Ishikawa (cell line): ENCODE measurements at regions not wholly inside any gene's neighbourhood (a gene's known extent, or its start where the extent isn't known, plus 50 kb on each side); places are given as distances from the start of the nearest gene placed in this dataset.

Source experiments
- CREB1 ChIP-seq: IDR thresholded peaks from 2 replicates; pipeline ENCODE4 v1.6.1; 2012; ENCODE audit warnings: low read depth
- RAD21 ChIP-seq: IDR thresholded peaks from 2 replicates; pipeline ENCODE4 v1.6.1; 2012; ENCODE audit warnings: low read depth
- TCF12 ChIP-seq: IDR thresholded peaks from 2 replicates; pipeline ENCODE4 v1.6.1; 2012; ENCODE audit warnings: low read depth

GRCh38 chr13:111404746-111405145 is 84.3 kb downstream of the TEX29 start:
- TF ChIP-seq RAD21 (no peak), TCF12 (no peak), CREB1 (no peak)
